Tibial nerve (tissue), 4 donors: ENCODE measurements at regions not wholly inside any gene's neighbourhood (a gene's known extent, or its start where the extent isn't known, plus 50 kb on each side); places are given as distances from the start of the nearest gene placed in this dataset.

Experiments
- DNase-seq, 2 donors: peaks; one replicate each; pipeline ENCODE4 v3.0.0-alpha.2; 2019; ENCODE audit warnings: low spot score in 2 of 2
- H3K27ac ChIP-seq, 4 donors: fragments of 200-600 bp; sonication (generic) in 3 of 4; one replicate each; pipeline ENCODE4 v1.5.1; 2017 to 2019; ENCODE audit warnings: mild to moderate bottlenecking in 1 of 4
- H3K27me3 ChIP-seq, 2 donors: fragments of 200-600 bp; sonication (generic) in 1 of 2; one replicate each; pipeline versions ENCODE4 v1.5.1 to v1.6.0; 2017 to 2019
- H3K36me3 ChIP-seq, 3 donors: fragments of 200-600 bp; sonication (generic); one replicate each; pipeline ENCODE4 v1.5.1; 2018 to 2019
- H3K4me1 ChIP-seq, 4 donors: fragments of 200-600 bp; sonication (generic) in 3 of 4; one replicate each; pipeline ENCODE4 v1.5.1; 2017 to 2019
- H3K4me3 ChIP-seq, 4 donors: fragments of 200-600 bp; sonication (generic) in 3 of 4; one replicate each; pipeline ENCODE4 v1.5.1; 2017 to 2019; ENCODE audit warnings: mild to moderate bottlenecking in 1 of 4, moderate library complexity in 1 of 4
- H3K9me3 ChIP-seq, 4 donors: fragments of 200-600 bp; sonication (generic) in 3 of 4; one replicate each; pipeline ENCODE4 v1.5.1; 2017 to 2019
- EP300 ChIP-seq, 2 donors: sonication (generic); formaldehyde crosslinking; IDR thresholded peaks; one replicate each; pipeline ENCODE4 v1.6.1; 2017; ENCODE audit warnings: antibody characterized with exemption in 2 of 2, mild to moderate bottlenecking in 1 of 2
- POLR2A ChIP-seq, 2 donors: fragments of 450-650 bp; IDR thresholded peaks; one replicate each; pipeline ENCODE4 v1.6.1; 2017; ENCODE audit warnings: antibody characterized with exemption in 2 of 2, mild to moderate bottlenecking in 2 of 2, moderate library complexity in 2 of 2
- WGBS, 2 donors: methylation state at CpG; one replicate each; pipeline ENCODE4 v1.1.5; 2018; 5-methylcytosine and 5-hydroxymethylcytosine counted together
- TF ChIP-seq, protein P1 (sequence below), 5 experiments: fragments of 200-600 bp in 3 of 5; fragments of 450-650 bp in 2 of 5; sonication (generic) in 3 of 5; IDR thresholded peaks; one replicate each; pipeline ENCODE4 v1.5.1; 2016 to 2019; ENCODE audit warnings: antibody characterized with exemption in 5 of 5, mild to moderate bottlenecking in 3 of 5, moderate library complexity in 2 of 5

DNA sequence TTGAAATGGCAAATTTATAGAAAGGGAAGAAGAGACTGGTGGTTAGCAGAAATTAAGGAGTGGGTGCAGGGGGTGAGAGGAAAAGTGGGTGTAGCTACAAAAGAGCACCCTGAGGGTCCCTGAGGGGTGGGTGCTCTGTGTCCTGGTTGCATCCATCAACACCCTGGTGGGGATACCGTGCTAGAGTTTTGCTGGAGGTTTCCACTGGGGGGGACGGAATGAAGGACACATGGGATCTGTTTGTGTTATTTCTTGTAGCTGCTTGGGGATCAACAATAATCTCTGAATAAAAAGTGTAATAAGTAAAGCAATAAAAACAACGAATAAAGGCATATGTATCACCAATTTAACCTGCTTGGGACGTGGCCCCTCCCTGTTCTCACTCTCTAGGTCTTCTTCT, 175.3 kb downstream of the KIF26A start:
- no peak overlapping the region for H3K27ac ChIP-seq
- no peak overlapping the region for H3K4me3 ChIP-seq
- H3K36me3 ChIP-seq = no peaks in the 10 kb centered on the region
- H3K27me3 ChIP-seq = no peaks in the 10 kb centered on the region
- WGBS, 2 donors = 72 to 73% methylated on average over 4 of the region's 4 CpGs
- TF ChIP-seq POLR2A (IDR thresholded peaks at IDR 0.05) (no peak), EP300 (IDR thresholded peaks at IDR 0.05) (no peak)
- TF ChIP-seq, protein P1, sequence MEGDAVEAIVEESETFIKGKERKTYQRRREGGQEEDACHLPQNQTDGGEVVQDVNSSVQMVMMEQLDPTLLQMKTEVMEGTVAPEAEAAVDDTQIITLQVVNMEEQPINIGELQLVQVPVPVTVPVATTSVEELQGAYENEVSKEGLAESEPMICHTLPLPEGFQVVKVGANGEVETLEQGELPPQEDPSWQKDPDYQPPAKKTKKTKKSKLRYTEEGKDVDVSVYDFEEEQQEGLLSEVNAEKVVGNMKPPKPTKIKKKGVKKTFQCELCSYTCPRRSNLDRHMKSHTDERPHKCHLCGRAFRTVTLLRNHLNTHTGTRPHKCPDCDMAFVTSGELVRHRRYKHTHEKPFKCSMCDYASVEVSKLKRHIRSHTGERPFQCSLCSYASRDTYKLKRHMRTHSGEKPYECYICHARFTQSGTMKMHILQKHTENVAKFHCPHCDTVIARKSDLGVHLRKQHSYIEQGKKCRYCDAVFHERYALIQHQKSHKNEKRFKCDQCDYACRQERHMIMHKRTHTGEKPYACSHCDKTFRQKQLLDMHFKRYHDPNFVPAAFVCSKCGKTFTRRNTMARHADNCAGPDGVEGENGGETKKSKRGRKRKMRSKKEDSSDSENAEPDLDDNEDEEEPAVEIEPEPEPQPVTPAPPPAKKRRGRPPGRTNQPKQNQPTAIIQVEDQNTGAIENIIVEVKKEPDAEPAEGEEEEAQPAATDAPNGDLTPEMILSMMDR (IDR thresholded peaks at IDR 0.05) = no peak
- H3K4me1 ChIP-seq = no peaks in the 10 kb centered on the region
- peaks cover 0 to 27% (median 0%) of the 10 kb centered on the region in 4 donors for H3K9me3 ChIP-seq
- DNase-seq = no peak

DNA sequence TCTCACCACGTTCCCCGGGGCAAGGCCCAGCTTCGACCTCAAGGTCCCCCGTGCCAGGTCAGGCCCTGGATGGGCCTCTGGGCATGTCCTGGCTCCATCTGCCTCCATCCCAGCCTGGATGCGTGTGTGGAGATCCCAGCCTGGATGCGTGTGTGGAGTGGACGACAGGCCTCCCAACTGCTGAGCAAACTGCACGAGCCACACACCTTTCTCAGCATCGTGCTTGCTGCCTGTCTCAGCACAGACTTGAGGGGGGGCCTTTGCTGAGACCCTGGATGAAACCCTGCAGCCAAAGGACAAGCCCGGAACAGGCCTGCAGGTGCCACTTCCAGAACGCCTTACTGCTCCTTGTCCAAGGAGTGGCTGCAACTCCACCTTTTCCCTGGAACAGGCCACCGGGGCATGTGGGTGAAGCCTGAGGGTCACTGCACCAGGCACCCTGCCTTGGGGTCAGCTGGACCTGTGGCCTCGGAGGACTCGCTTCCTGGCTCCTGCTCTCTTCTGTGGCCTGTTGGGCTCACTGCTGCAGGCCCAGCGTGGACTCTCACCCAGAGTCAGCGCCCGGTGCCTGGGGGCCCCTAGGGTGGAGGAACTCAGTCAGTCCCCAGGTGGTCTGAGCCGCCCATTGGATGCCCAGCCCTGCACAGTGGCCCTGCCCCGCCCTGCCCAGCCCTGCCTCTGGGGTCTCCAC, 176.0 kb downstream of the KIF26A start:
- H3K9me3 ChIP-seq = peaks cover 0 to 22% (median 0%) of the 10 kb centered on the region in 4 donors
- no peaks in the 10 kb centered on the region for H3K36me3 ChIP-seq
- no peaks in the 10 kb centered on the region for H3K4me1 ChIP-seq
- no peak overlapping the region for H3K4me3 ChIP-seq
- no peak for DNase-seq
- TF ChIP-seq, protein P1 (IDR thresholded peaks at IDR 0.05) = no peak
- TF ChIP-seq EP300 (IDR thresholded peaks at IDR 0.05) (no peak), POLR2A (IDR thresholded peaks at IDR 0.05) (no peak)
- WGBS, 2 donors = 79 to 83% methylated on average over 7 to 19 of the region's 19 CpGs
- no peaks in the 10 kb centered on the region for H3K27me3 ChIP-seq
- H3K27ac ChIP-seq = no peak overlapping the region

DNA sequence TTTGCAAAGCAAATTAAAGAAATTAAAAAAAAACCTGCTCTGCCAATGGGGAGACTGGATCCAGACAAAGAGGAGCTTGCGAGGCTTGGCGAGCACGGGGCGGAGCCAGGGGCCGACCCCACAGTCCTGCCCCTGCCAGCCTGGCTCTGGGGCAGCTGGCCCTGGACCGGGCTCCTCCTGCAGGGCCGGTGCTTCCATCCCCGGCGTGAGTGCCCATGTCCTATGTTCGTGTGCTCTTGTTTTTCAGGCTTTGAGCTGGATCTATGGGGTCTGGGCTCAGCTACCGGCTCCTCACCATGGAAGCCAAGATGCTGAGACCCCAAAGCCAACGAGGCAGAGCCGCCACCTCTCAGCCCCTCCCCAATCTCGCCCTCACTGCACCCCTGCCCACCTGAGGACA, 176.8 kb downstream of the KIF26A start:
- Histone ChIP-seq H3K9me3 (peaks cover 0 to 14% (median 0%) of the 10 kb centered on the region in 4 donors), H3K4me1 (no peaks in the 10 kb centered on the region), H3K36me3 (no peaks in the 10 kb centered on the region), H3K4me3 (no peak overlapping the region), H3K27me3 (peaks cover 0 to 3% of the 10 kb centered on the region in 2 donors), H3K27ac (no peak overlapping the region)
- DNase-seq = no peak
- WGBS, 2 donors = 66 to 76% methylated on average over 14 of the region's 14 CpGs
- TF ChIP-seq, protein P1 (IDR thresholded peaks at IDR 0.05) = no peak
- no peak for TF ChIP-seq POLR2A (IDR thresholded peaks at IDR 0.05)
- no peak for TF ChIP-seq EP300 (IDR thresholded peaks at IDR 0.05)

- H3K27me3 ChIP-seq = peaks cover 0 to 5% of the 10 kb centered on the region in 2 donors
- TF ChIP-seq EP300 (IDR thresholded peaks at IDR 0.05) (no peak), POLR2A (IDR thresholded peaks at IDR 0.05) (no peak)
- no peak for DNase-seq
- no peak overlapping the region for H3K4me3 ChIP-seq
- H3K4me1 ChIP-seq = no peaks in the 10 kb centered on the region
- no peaks in the 10 kb centered on the region for H3K36me3 ChIP-seq
- peaks cover 0 to 10% (median 0%) of the 10 kb centered on the region in 4 donors for H3K9me3 ChIP-seq
- 92 to 94% methylated on average over 2 of the region's 2 CpGs for WGBS, 2 donors
- no peak overlapping the region for H3K27ac ChIP-seq
Measured at GRCh38 chr14:104315625-104316024, 177.2 kb downstream of the KIF26A start.

GRCh38 chr14:104316121-104316722, 177.8 kb downstream of the KIF26A start:
- WGBS, 2 donors = 92 to 97% methylated on average over 14 to 17 of the region's 20 CpGs
- no peak for DNase-seq
- peaks cover 0 to 11% of the 10 kb centered on the region in 2 donors for H3K27me3 ChIP-seq
- peaks cover 0 to 4% (median 0%) of the 10 kb centered on the region in 4 donors for H3K9me3 ChIP-seq
- H3K36me3 ChIP-seq = no peaks in the 10 kb centered on the region
- H3K27ac ChIP-seq = no peak overlapping the region
- TF ChIP-seq, protein P1 (IDR thresholded peaks at IDR 0.05) = no peak
- no peak for TF ChIP-seq POLR2A (IDR thresholded peaks at IDR 0.05)
- H3K4me3 ChIP-seq = no peak overlapping the region
- no peaks in the 10 kb centered on the region for H3K4me1 ChIP-seq
